GM21529 (cell line): ENCODE measurements at regions not wholly inside any gene's neighbourhood (a gene's known extent, or its start where the extent isn't known, plus 50 kb on each side); places are given as distances from the start of the nearest gene placed in this dataset.

Experiments
- ATAC-seq: cut with Tn5 transposase; IDR thresholded peaks from one replicate; pipeline ENCODE4 v1.9.1; 2021; ENCODE audit not compliant: unreplicated experiment

DNA sequence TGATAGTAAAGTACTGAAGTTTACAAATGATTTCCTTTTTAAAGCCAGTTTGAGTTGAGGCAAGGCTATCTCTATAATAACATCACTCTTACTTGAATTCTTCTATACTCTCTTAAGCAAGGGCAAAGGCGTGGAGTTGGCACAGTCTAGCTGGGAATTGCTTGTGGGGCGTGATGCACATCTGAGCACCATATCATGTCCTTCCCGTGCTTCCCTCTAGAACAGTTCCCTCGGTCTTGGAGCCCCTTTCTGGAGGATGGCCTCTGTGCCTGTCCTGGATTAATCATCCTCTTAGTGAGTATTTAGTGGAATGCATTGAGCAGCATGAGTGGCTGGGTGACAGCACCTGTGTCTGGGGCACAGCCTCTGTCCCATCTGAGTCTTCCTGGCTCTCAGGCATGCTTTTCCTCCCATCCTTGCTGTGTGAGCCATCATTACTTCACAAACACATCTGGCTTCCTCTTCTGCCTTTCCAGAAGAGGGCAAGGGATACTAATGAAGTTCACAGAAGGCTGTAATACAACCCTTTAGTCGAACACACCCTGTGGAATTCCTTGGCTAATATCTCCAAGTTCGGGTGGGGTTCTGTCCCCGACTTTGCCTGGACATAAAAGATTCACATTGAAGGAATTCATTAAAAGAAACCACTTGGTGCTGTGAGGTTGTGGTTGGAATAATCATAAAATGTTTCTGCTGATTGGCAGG lies 188.2 kb downstream of the FNDC1 start:
- ATAC-seq, result no peak

DNA sequence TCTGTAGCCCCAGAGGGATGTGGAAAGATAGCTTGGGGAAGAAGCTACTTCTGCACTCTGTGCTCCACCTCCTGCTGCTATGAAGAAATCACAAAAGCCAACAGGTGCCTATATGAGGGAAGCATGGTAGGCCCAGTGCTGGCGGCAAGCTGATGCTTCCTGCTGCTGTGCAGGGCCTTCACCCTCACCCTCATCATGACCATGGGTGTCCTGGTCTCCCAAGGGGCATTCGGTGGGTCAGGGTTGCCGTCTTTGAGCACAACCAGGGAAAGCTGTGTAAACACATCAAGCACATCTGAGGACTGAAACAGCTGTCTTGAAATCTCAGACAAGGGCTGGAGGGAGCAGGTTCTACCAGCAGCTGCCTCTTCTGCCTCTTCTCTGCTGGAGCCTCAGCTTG lies 184.0 kb downstream of the FNDC1 start:
- ATAC-seq, result no peak

DNA sequence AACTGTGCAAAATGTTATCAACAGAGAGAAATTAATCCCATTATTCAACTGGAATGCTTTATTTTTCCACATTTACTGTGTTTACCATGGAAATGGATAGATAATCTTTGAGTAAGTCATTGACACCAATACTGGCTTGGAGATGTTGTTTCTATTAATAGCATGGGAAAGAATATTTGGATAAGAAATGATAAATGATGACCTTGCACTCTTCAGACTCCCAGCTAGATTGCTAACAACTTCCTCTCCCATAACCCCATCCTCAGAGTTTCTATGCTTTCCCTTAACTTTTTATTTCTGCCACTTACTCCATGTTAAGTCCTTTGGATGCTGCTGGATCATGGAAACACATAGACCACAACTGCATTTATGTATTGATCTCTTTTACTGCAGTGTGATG lies 182.5 kb downstream of the FNDC1 start:
- no peak for ATAC-seq

DNA sequence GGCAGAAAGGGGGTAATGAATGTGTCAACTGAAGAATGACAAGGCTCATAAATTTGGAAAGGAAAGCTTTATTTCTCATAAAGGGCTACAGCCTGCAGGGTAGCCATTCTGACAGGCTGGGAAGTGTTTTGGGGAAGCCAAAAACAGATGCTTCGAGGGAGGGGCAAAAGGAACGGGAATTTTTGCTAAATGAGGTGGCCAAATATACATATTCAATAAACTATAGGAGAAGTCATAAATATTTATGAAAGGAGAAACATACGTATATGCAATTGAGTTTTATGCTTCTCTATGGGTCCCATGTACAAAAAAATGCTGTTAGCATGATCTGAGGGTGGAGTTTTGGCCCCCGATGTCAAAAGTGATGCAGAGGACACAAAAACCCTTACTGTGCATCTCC lies 180.7 kb downstream of the FNDC1 start:
- ATAC-seq, result no peak

DNA sequence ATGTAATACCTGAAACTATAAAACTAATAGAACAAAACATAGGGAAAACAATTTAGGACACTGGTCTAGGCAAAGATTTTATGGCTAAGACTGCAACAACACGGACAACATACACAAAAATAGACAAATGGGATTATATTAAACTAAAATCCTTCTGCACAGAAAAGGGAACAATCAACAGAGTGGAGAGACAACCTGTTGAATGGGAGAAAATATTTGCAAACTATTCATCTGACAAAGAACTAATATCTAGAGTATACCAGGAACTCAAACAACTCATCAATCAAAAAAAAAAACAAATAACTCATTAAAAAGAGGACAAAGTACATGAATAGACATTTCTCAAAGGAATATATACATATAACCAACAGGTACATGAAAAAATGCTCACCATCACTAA lies 174.5 kb downstream of the FNDC1 start:
- no peak for ATAC-seq

DNA sequence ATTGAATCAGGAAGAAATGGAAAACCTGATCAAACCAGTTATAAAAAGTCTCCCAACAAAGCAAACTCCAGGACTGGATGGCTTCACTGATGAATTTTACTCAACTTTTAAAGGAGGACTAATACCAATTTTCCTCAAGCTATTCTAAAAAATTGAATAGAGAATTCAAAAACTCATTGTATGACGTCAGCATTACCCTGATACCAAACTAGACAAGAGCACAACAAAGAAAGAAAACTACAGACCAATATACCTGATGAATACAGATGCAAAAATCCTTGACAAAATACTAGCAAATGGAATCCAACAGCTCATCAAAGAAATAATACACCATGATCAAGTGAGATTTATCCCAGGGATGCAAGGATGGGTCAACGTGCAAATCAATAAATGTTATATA lies 172.9 kb downstream of the FNDC1 start:
- no peak for ATAC-seq

DNA sequence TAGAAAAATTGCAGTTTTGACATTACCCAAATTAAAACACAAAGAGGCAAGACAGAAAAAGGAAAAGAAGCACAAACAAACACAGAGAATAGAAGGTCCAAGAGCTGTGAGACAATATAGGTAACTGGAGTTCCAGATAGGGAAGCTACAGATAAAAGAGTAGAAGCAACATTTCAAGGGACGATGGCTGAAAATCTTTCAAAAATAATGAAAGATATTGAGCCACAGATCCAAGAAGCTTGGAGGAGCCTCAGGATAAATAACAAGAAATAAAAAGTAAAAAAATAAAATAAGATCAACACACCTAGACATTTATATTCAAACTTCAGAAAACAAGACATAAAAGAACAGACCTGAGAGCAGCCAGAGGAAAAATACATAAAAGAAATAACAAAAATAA lies 164.9 kb downstream of the FNDC1 start:
- ATAC-seq, result no peak

DNA sequence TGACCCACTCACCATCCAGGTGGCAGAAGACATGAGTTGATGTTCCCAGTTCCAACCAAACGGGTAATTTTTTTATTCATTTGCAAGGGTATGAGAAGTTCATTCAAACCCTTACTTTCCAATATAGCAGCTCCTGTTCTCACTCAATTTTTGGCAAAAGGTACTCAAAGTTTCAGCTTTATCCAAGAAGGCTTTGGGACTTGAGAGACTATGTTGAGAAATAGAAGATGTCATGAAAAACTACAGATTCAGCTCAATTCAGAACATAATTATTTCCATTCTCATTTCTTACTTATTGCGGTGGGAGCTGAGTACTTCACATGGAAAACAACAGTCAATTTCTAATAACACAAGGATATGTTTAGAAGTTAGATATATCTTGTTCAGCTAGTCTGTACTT lies 162.3 kb downstream of the FNDC1 start:
- no peak for ATAC-seq

DNA sequence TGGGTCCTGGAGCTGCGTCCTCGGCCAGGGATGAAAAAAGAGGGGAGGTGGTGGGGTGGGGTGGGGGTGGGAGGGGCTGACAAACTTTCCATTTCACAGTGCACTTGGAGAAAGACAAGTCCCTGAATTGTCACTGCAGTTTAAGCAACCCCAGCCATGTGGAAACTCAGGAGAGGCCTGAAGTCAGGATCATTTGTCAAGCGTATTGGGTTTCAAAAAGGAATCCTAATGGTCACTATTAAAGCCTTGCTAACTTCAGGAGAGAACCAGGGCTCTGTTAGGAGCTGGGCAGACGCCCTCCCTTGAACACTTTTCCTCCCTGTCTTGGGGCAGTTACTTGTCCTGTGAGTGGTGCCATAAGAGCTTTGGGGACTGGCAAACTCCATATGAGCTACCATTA lies 159.9 kb downstream of the FNDC1 start:
- ATAC-seq, result no peak

DNA sequence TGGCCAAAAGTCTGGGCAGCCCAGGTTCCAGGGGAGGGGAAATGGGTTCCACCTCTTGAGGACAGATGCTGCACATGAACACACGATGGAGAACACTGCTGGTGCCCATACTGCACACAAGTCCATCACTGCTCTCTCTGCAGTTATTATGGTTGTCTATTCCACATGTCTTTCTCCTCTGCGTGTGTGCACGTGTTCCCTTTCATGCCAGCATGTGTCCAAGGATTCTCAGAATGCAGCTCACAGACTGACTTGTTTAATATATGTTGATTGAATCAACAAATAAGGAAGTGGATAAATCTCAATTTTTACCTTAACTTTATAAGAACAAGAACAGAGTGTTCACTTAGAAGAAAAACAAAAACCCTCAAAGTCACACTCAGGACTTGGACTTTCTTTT lies 158.9 kb downstream of the FNDC1 start:
- no peak for ATAC-seq

DNA sequence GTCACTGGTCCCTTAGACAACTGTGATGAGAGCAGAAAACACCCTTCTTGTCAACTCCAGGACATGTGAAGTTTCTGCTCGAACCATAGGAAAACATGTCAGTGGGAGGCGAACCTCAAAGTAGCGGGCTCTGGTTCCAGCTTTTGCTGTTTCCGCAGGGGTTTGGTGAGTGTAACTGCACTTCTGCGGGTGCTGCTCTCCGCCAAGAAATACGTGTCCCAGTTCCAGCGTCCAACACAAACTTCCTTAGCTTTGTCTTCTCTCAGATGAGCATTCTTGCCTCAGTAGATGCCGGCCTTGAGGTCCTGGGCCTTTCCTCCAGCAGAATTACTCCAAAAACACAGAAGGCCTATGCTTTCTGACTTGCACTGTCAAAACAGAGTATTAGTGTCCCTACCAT lies 156.3 kb downstream of the FNDC1 start:
- ATAC-seq, result no peak

DNA sequence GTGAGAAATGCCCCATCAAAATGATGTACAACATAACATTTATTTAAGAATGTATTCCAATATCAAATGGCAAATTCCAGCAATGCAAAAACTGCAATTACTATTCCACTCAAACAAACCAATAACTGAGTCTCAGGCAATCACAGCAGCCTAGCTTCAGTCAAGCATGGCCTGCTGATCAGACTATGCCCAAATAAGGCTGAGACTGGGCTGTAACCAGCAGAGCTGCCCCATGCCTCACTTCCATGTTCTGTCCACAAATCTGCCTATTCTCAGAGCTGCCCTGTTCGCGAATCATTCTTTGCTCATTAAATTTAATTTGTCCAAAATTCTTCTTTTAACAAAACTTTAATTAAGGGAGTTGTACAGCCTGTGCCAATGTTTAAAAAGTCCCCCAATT lies 155.4 kb downstream of the FNDC1 start:
- no peak for ATAC-seq
